ENCODE measurements at regions not wholly inside any gene's neighbourhood (a gene's known extent, or its start where the extent isn't known, plus 50 kb on each side); places are given as distances from the start of the nearest gene placed in this dataset.

DNA sequence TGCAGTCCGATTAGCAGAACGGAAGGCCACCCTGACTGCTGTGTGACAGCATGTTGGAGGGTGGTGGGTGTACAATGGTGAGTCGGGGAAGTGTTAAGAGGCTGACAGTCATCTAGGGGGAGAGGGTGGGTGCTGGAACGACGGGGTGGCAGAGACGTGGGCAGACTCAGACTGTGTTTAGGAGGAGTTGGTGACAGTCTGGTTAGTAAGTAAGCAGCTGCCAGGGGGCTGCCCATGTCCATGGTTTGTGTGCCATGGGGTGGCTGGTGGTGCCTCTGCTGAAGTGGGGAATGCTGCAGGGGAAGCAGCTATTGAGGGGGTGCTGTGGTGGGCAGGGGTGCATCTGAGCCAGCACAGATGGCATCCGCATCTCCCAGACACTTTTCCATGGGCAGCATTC is 51.3 kb upstream of the BOD1 start:
- Histone ChIP-seq H3K4me3 (ENCODE audit: low read depth, low read length) (no peak overlapping the region), H3K27ac (ENCODE audit: low read depth, low read length) (no peak overlapping the region), H3K36me3 (ENCODE audit: control insufficient read depth, insufficient read depth, low read length) (no peaks in the 10 kb centered on the region), H3K9me3 (ENCODE audit: control insufficient read depth, insufficient read depth, low read length) (peaks cover 5% of the 10 kb centered on the region; the same call in 1 of the 2 replicates), H3K4me1 (ENCODE audit: control insufficient read depth, insufficient read depth, low read length) (peaks cover 22% of the 10 kb centered on the region), H3K9ac (ENCODE audit: low read depth, low read length) (no peak overlapping the region), H3K27me3 (ENCODE audit: control insufficient read depth, insufficient read depth, low read length) (no peaks in the 10 kb centered on the region)

DNA sequence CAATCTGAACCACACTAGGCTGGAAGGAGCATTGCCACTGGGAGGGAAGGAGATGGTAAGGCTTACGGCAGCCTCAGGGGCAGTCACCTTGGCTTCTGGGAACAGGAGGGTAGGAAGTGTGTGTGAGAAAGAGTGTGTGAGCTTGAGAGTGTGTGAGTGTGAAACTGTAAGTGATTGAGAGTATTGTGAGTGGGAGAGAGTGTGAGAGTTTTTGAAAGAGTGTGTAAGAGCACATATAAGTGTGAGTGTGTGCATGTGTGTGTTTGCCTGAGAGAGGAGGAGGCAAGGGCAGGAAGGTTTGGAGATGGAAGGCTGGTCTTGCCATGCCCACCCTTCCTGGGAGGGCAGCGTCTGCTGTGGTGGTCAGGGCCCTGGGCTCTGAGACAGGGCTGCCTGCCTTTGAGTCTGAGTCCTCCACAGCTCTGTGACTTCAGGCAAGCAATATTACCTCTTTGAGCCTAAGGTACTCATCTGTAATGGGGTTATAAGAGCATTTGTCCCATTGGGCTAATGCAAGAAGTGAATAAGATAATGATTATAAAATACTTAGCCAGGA is 51.9 kb upstream of the BOD1 start:
- Histone ChIP-seq H3K4me3 (ENCODE audit: low read depth, low read length) (no peak overlapping the region), H3K4me1 (ENCODE audit: control insufficient read depth, insufficient read depth, low read length) (peaks cover 22% of the 10 kb centered on the region), H3K9ac (ENCODE audit: low read depth, low read length) (no peak overlapping the region), H3K27me3 (ENCODE audit: control insufficient read depth, insufficient read depth, low read length) (no peaks in the 10 kb centered on the region), H3K9me3 (ENCODE audit: control insufficient read depth, insufficient read depth, low read length) (peaks cover 5% of the 10 kb centered on the region; the same call in 1 of the 2 replicates), H3K36me3 (ENCODE audit: control insufficient read depth, insufficient read depth, low read length) (no peaks in the 10 kb centered on the region), H3K27ac (ENCODE audit: low read depth, low read length) (no peak overlapping the region)

DNA sequence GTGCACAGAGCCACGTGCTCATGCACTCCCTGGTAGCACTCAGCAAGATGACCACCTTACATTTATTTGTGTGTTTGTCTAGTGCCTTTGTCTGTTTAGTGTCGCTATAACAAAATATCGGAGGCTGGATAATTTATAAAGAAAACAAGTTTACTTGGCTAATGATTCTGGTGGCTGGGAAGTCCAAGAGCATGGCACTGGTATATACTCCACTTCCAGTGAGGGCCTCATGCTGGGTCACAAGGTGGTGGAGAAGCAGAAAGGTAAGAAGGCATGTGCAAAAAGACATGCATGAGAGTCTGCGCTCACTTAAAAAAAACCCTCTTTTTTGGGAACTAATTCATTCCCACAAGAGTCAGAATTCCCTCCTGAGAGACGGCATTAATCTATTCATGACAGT is 52.5 kb upstream of the BOD1 start:
- Histone ChIP-seq H3K9ac (ENCODE audit: low read depth, low read length) (no peak overlapping the region), H3K36me3 (ENCODE audit: control insufficient read depth, insufficient read depth, low read length) (no peaks in the 10 kb centered on the region), H3K4me1 (ENCODE audit: control insufficient read depth, insufficient read depth, low read length) (peaks cover 22% of the 10 kb centered on the region), H3K27ac (ENCODE audit: low read depth, low read length) (peak overlapping the region; percentile 86), H3K4me3 (ENCODE audit: low read depth, low read length) (no peak overlapping the region), H3K9me3 (ENCODE audit: control insufficient read depth, insufficient read depth, low read length) (peaks cover 5% of the 10 kb centered on the region; the same call in 1 of the 2 replicates), H3K27me3 (ENCODE audit: control insufficient read depth, insufficient read depth, low read length) (no peaks in the 10 kb centered on the region)

DNA sequence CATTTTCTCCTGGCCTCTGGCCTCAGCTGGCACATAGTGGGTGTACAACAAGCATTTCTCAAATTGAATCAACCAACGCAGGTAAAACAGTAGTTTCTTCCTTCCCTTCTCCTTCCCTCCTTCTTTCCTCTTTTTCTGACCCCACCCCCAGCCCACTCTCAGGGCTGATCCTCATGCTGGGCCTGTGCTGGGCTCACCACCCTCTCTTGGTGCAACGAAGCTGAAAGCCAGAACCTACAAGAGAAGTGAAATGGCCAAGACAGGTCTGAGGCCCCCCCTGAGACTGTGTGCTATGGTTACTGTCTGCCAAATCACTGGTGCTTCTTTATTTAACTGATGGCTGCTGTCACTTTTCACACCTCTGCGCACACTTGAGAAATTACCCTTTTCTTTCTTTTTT is 53.0 kb upstream of the BOD1 start:
- Histone ChIP-seq H3K9ac (ENCODE audit: low read depth, low read length) (peak overlapping the region; percentile 48), H3K4me3 (ENCODE audit: low read depth, low read length) (no peak overlapping the region), H3K4me1 (ENCODE audit: control insufficient read depth, insufficient read depth, low read length) (peaks cover 22% of the 10 kb centered on the region), H3K27me3 (ENCODE audit: control insufficient read depth, insufficient read depth, low read length) (no peaks in the 10 kb centered on the region), H3K9me3 (ENCODE audit: control insufficient read depth, insufficient read depth, low read length) (peaks cover 5% of the 10 kb centered on the region; the same call in 1 of the 2 replicates), H3K27ac (ENCODE audit: low read depth, low read length) (peak overlapping the region; percentile 86), H3K36me3 (ENCODE audit: control insufficient read depth, insufficient read depth, low read length) (no peaks in the 10 kb centered on the region)

DNA sequence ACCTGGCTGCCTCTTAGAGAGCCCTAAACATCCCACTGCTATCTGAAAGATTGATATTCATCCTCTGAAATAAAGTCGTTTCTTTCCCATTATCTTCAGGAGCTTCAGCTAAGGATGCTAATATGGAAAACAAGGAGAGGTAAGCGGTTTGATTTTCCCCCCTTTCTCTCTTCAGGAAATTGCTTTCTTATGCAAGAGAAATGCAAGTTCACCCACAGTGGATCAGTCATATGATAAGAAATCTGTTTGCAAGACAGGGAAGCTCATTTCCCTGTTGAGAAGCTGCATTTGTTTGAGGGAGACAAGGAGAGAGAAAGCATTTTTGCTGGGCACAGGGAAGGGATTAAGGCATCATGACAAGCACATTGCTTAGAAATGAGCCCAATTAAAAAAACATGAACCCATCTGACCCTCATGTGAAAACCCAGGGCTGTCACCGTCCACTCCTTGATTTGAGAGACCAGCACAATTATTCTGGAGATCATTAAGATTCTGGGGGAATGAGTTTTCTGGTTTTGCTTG is 53.7 kb upstream of the BOD1 start:
- Histone ChIP-seq H3K9me3 (ENCODE audit: control insufficient read depth, insufficient read depth, low read length) (peaks cover 5% of the 10 kb centered on the region; the same call in 1 of the 2 replicates), H3K27ac (ENCODE audit: low read depth, low read length) (peak overlapping the region; percentile 86), H3K9ac (ENCODE audit: low read depth, low read length) (peak overlapping the region; percentile 48; the same call in 1 of the 2 replicates), H3K4me1 (ENCODE audit: control insufficient read depth, insufficient read depth, low read length) (peaks cover 22% of the 10 kb centered on the region), H3K4me3 (ENCODE audit: low read depth, low read length) (no peak overlapping the region), H3K27me3 (ENCODE audit: control insufficient read depth, insufficient read depth, low read length) (no peaks in the 10 kb centered on the region), H3K36me3 (ENCODE audit: control insufficient read depth, insufficient read depth, low read length) (no peaks in the 10 kb centered on the region)

DNA sequence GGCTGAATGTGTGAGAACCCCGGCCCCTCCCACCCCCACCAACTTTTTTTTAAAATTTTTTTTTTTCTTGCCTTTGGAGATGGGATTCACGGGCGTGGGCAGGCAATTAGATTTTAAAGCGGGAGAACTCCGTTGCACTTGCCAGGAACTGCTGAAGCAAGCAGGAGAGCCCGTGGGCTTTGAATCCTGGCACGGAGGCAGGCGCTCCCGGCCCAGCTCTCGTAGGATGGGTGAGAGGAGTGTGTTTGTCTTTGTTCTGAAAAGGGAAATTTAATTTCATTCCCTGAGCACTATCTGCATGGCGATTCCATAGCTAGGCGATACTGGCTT is 54.3 kb upstream of the BOD1 start:
- H3K4me3 ChIP-seq (ENCODE audit: low read depth, low read length), result no peak overlapping the region

DNA sequence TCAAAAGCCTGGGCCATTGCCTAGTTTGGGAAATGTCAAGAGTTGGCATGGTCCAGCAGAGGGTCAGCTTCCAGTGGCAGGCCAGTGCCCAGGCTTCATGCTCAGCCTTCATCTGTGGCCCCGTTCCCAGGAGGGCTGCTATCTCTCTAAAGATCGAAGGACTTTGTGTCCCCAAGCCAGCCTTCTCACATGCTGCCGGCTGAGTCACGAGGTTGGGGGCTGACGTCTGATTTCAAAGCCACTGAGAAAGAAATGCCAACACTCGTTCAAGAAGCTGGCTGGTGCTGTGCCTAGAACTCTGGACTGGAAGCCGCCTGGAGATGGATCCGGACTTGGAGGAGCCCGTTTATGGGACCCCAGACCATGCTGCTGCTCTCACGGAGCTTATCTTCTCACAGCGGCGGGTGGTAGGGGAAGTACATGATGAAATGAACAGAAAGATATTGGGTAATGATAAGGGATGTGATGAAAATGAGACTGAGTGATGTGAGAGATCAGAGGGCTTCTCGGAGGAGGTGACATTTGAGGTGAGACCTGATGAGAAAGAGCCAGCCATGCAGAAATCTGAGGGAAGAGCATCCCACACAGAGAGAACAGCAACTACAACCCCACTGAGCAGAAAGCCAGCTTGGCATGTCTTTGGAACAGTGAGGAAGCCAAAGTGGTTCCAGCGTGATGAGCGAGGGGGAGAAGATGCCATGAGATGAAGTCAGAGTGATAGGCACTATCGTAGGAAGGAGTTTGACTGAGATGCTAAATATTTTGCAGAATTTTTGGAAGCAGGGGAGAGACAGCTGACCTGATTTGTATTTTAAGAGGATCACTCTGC is 54.9 kb upstream of the BOD1 start:
- Histone ChIP-seq H3K36me3 (ENCODE audit: control insufficient read depth, insufficient read depth, low read length) (no peaks in the 10 kb centered on the region), H3K9me3 (ENCODE audit: control insufficient read depth, insufficient read depth, low read length) (peaks cover 3% of the 10 kb centered on the region; the same call in 1 of the 2 replicates), H3K27me3 (ENCODE audit: control insufficient read depth, insufficient read depth, low read length) (no peaks in the 10 kb centered on the region), H3K4me1 (ENCODE audit: control insufficient read depth, insufficient read depth, low read length) (peaks cover 29% of the 10 kb centered on the region), H3K27ac (ENCODE audit: low read depth, low read length) (peak overlapping the region; percentile 86), H3K4me3 (ENCODE audit: low read depth, low read length) (no peak overlapping the region), H3K9ac (ENCODE audit: low read depth, low read length) (no peak overlapping the region; the same call in 1 of the 2 replicates)

More for the DNA sequence above, 54.3 kb upstream of the BOD1 start:
- H3K36me3 ChIP-seq (ENCODE audit: control insufficient read depth, insufficient read depth, low read length), result no peaks in the 10 kb centered on the region
- H3K9me3 ChIP-seq (ENCODE audit: control insufficient read depth, insufficient read depth, low read length), result peaks cover 3% of the 10 kb centered on the region; the same call in 1 of the 2 replicates
- peaks cover 24% of the 10 kb centered on the region for H3K4me1 ChIP-seq (ENCODE audit: control insufficient read depth, insufficient read depth, low read length)
- peak overlapping the region; percentile 86 for H3K27ac ChIP-seq (ENCODE audit: low read depth, low read length)
- H3K9ac ChIP-seq (ENCODE audit: low read depth, low read length), result no peak overlapping the region; the same call in 1 of the 2 replicates
- no peaks in the 10 kb centered on the region for H3K27me3 ChIP-seq (ENCODE audit: control insufficient read depth, insufficient read depth, low read length)

DNA sequence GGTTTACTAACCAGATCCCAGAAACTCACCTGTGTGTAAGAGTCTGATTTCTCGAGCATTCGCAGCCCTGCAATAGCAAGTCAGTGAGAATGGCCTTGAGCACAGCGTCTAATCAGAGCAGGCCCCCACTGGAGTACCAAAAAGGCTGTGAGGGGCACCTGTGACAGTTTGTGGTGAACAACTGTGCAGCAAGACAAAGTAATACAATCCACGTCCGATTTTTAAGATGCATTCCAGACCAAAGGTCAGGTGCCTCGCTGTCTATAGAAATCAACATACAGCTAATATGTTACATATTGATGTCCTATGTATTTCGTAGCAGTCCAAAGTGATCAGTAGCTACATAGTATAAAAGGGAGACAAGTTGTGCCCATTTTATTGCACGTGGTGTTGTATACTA is 55.7 kb upstream of the BOD1 start:
- H3K27ac ChIP-seq (ENCODE audit: low read depth, low read length), result no peak overlapping the region
- no peak overlapping the region for H3K4me3 ChIP-seq (ENCODE audit: low read depth, low read length)
- no peak overlapping the region for H3K9ac ChIP-seq (ENCODE audit: low read depth, low read length)
- peaks cover 29% of the 10 kb centered on the region for H3K4me1 ChIP-seq (ENCODE audit: control insufficient read depth, insufficient read depth, low read length)
- H3K36me3 ChIP-seq (ENCODE audit: control insufficient read depth, insufficient read depth, low read length), result no peaks in the 10 kb centered on the region
- H3K9me3 ChIP-seq (ENCODE audit: control insufficient read depth, insufficient read depth, low read length), result peaks cover 3% of the 10 kb centered on the region; the same call in 1 of the 2 replicates
- no peaks in the 10 kb centered on the region for H3K27me3 ChIP-seq (ENCODE audit: control insufficient read depth, insufficient read depth, low read length)

DNA sequence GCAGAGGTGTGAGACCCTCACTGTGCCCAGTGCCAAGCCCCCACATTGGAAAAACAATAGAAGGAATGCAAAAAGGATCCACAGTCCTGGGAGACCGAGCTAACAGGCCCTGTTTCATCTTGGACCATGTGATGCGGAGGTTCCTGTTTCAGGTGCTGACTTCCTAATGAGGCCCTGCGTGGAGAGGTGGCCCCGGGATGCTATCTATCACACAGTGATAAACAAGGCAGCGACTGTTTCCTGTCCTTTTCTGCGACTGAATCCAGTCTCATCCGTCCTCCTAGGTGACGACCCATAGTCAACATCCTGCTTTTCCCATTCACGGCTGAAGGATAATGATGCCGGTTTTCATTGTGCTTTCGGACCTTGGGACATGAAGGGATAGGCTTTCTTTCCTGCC is 56.4 kb upstream of the BOD1 start:
- no peaks in the 10 kb centered on the region for H3K27me3 ChIP-seq (ENCODE audit: control insufficient read depth, insufficient read depth, low read length)
- no peak overlapping the region for H3K9ac ChIP-seq (ENCODE audit: low read depth, low read length)
- no peak overlapping the region for H3K4me3 ChIP-seq (ENCODE audit: low read depth, low read length)
- peaks cover 3% of the 10 kb centered on the region; the same call in 1 of the 2 replicates for H3K9me3 ChIP-seq (ENCODE audit: control insufficient read depth, insufficient read depth, low read length)
- H3K36me3 ChIP-seq (ENCODE audit: control insufficient read depth, insufficient read depth, low read length), result no peaks in the 10 kb centered on the region
- no peak overlapping the region for H3K27ac ChIP-seq (ENCODE audit: low read depth, low read length)
- peaks cover 29% of the 10 kb centered on the region for H3K4me1 ChIP-seq (ENCODE audit: control insufficient read depth, insufficient read depth, low read length)

DNA sequence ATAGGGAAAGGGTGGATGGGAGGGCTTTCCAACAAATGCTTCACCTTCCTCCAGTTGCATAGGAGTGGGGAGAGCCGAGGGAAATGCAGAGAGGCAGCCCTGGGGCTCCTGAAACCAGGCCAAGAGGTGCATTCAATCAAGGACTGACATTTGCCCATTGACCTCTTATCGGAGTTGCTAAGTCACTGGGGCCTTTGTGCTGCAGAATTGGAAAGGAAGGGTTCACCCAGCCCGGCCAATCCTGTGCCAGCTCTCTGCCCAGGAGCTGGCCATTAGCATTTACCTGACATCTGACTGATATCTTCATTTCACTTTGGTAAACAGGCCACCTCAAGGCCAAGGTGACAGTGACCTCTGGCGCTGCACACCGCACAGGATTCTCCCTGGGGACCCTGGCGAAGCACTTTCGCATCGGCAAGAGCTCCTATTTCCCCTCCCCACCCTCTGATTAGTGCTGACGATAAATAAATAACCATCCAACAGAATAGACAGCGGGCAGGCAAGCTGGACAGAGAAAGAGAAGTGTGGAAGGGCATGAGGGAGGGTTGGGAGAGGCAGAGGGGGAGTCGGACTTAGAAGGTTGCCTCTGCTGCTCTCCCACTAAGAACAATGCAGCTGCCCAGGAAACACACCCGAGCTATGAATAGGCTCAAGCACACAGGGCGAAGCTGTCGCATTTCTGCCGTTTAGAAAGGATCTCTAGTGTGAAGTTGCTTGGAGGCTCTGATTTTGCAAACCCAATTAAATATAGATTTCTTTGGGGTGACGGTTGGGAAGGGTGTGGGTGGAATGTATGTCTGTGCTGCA is 57.0 kb upstream of the BOD1 start:
- H3K27ac ChIP-seq (ENCODE audit: low read depth, low read length), result no peak overlapping the region
- H3K36me3 ChIP-seq (ENCODE audit: control insufficient read depth, insufficient read depth, low read length), result no peaks in the 10 kb centered on the region
- peaks cover 29% of the 10 kb centered on the region for H3K4me1 ChIP-seq (ENCODE audit: control insufficient read depth, insufficient read depth, low read length)
- H3K27me3 ChIP-seq (ENCODE audit: control insufficient read depth, insufficient read depth, low read length), result no peaks in the 10 kb centered on the region
- H3K9ac ChIP-seq (ENCODE audit: low read depth, low read length), result no peak overlapping the region
- no peak overlapping the region for H3K4me3 ChIP-seq (ENCODE audit: low read depth, low read length)
- peaks cover 3% of the 10 kb centered on the region; the same call in 1 of the 2 replicates for H3K9me3 ChIP-seq (ENCODE audit: control insufficient read depth, insufficient read depth, low read length)
